A673 (cell line): ENCODE measurements at regions not wholly inside any gene's neighbourhood (a gene's known extent, or its start where the extent isn't known, plus 50 kb on each side); places are given as distances from the start of the nearest gene placed in this dataset.

Source experiments
- BruUV-seq: library from RNA; stranded (reverse); fragments of 400-500 nt; replicated peaks from 2 replicates; lab custom pipeline; 2021; lab: Mats Ljungman, UMichigan
- CTCF ChIA-PET: fragments of 300-600 bp; sonication (Branson Sonifier 250); formaldehyde crosslinking; loops from one replicate; lab custom pipeline; 2022; ENCODE audit warnings: antibody characterized with exemption; lab: Charles Lee
- POLR2A ChIA-PET: fragments of 300-600 bp; sonication (Branson Sonifier 250); formaldehyde crosslinking; loops from one replicate; lab custom pipeline; 2022; ENCODE audit warnings: antibody characterized with exemption; ENCODE audit not compliant: low non-redundant PET; lab: Charles Lee
- DNase-seq: peaks from one replicate; pipeline ENCODE4 v3.0.0-alpha.2; 2015; ENCODE audit warnings: low spot score
- H3K27ac ChIP-seq: fragments of 200-600 bp; sonication (generic); 2 replicates; pipeline ENCODE4 v1.5.1; 2016; ENCODE audit warnings: mixed run types, low read depth, mild to moderate bottlenecking, mixed read lengths, antibody characterized with exemption, low read length; ENCODE audit not compliant: poor library complexity, severe bottlenecking
- H3K27me3 ChIP-seq: fragments of 200-600 bp; sonication (generic); replicated peaks from 2 replicates; pipeline ENCODE4 v1.6.1; 2017; ENCODE audit warnings: mixed run types, low read depth, mild to moderate bottlenecking, mixed read lengths, antibody characterized with exemption, low read length; ENCODE audit not compliant: insufficient read depth, poor library complexity
- H3K36me3 ChIP-seq: fragments of 200-600 bp; sonication (generic); 2 replicates; pipeline ENCODE4 v1.6.1; 2016; ENCODE audit warnings: mixed run types, mild to moderate bottlenecking, mixed read lengths, antibody characterized with exemption, low read length; ENCODE audit not compliant: insufficient read depth, poor library complexity, severe bottlenecking
- H3K4me1 ChIP-seq: fragments of 200-600 bp; sonication (generic); 2 replicates; pipeline ENCODE4 v1.6.1; 2017; ENCODE audit warnings: mixed run types, mild to moderate bottlenecking, mixed read lengths, antibody characterized with exemption, low read length; ENCODE audit not compliant: insufficient read depth, poor library complexity, severe bottlenecking
- H3K4me3 ChIP-seq: fragments of 200-600 bp; sonication (generic); 2 replicates; pipeline ENCODE4 v1.5.1; 2016; ENCODE audit warnings: low read depth, mixed run types, mild to moderate bottlenecking, mixed read lengths, low read length; ENCODE audit not compliant: poor library complexity, severe bottlenecking
- H3K9me3 ChIP-seq: fragments of 200-600 bp; sonication (generic); 2 replicates; pipeline ENCODE4 v1.6.1; 2016; ENCODE audit warnings: mixed run types, low read depth, mild to moderate bottlenecking, mixed read lengths, antibody characterized with exemption, low read length; ENCODE audit not compliant: poor library complexity, severe bottlenecking
- EZH2 ChIP-seq: fragments of 200-600 bp; sonication (generic); IDR thresholded peaks from 2 replicates; pipeline ENCODE4 v1.6.1; 2017; ENCODE audit warnings: borderline replicate concordance, low read depth, mild to moderate bottlenecking, mixed read lengths, antibody characterized with exemption, low read length; ENCODE audit not compliant: poor library complexity, severe bottlenecking
- intact Hi-C: fragments of 100-400 bp; cut with micrococcal nuclease; formaldehyde crosslinking; loops from one replicate; pipeline ENCODE4 v1.10.0; 2022; ENCODE audit not compliant: unreplicated experiment
- TF ChIP-seq, protein P1 (sequence below): fragments of 300-800, 200-600 bp; sonication (generic); conservative IDR thresholded peaks from 2 replicates; pipeline ENCODE4 v1.5.1; 2017; ENCODE audit warnings: low read depth, mild to moderate bottlenecking, antibody characterized with exemption, low read length, moderate library complexity, mixed read lengths

DNA sequence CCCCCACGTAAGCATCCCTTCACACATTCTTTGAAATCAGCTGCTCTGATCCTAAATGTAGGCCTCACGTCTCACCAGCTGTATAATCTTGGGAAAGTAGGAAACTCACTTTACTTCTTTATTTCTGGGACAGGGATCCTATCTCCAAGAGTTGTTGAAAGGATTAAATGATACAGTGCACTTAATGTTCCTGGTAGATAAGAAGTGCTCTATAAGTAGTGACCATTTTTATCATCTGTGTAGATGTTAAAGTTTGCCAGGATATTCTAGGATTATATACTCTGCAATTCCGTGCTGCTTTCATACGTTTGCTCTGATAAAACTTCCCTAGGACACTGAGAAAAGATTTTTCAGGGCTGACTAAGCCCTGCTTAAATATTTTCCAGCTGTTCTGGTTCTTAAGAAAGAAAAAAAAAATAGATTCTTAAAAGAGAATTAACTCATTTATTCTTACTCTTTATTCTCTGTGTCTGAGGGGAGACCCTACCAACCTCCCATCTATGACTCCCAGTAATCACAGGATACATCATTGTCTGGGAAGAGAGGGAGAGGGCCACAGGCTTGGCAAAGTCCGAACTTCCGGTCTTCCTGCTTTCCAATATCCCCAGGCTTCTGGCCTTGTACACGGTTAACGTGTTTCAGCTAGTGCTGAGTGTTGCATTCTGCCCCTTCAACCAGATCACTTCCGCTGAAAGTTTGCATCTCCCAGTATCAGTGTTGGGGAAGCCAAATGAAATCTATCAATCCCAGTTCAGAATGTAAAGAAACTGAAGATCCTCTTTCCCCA lies 269.2 kb downstream of the TRIML1 start:
- Histone ChIP-seq H3K4me1 (no peaks in the 10 kb centered on the region), H3K36me3 (no peaks in the 10 kb centered on the region), H3K27me3 (no peaks in the 10 kb centered on the region), H3K27ac (no peak overlapping the region), H3K4me3 (no peak overlapping the region), H3K9me3 (no peaks in the 10 kb centered on the region)
- no TSS peak for BruUV-seq
- TF ChIP-seq, protein P1, sequence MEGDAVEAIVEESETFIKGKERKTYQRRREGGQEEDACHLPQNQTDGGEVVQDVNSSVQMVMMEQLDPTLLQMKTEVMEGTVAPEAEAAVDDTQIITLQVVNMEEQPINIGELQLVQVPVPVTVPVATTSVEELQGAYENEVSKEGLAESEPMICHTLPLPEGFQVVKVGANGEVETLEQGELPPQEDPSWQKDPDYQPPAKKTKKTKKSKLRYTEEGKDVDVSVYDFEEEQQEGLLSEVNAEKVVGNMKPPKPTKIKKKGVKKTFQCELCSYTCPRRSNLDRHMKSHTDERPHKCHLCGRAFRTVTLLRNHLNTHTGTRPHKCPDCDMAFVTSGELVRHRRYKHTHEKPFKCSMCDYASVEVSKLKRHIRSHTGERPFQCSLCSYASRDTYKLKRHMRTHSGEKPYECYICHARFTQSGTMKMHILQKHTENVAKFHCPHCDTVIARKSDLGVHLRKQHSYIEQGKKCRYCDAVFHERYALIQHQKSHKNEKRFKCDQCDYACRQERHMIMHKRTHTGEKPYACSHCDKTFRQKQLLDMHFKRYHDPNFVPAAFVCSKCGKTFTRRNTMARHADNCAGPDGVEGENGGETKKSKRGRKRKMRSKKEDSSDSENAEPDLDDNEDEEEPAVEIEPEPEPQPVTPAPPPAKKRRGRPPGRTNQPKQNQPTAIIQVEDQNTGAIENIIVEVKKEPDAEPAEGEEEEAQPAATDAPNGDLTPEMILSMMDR: no peak
- TF ChIP-seq EZH2: no peak
- intact Hi-C loops: no loop called here
- DNase-seq: no peak
- ChIA-PET CTCF (no interaction called here), POLR2A (no interaction called here)

DNA sequence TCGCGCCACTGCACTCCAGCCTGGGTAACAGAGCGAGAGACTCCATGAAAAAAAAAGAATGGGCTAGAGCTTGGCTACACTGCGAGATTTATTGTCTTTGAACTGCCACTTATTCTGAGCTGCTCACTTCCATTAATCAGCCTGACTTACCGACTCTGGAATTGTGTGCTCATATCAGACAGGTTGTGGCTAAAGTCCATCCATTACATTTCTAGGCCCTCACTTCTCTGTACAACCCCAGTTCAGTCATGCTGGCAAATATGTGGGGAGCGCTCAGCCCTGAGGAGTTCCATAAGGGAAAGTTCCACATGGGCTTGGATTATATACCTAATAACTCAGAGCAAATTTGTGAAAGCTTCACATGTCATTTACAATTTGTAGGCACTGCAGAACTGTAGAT lies 270.6 kb downstream of the TRIML1 start:
- Histone ChIP-seq H3K4me1 (no peaks in the 10 kb centered on the region), H3K9me3 (no peaks in the 10 kb centered on the region), H3K4me3 (no peak overlapping the region), H3K27me3 (no peaks in the 10 kb centered on the region), H3K36me3 (no peaks in the 10 kb centered on the region), H3K27ac (no peak overlapping the region)
- no peak for TF ChIP-seq EZH2
- TF ChIP-seq, protein P1: no peak
- POLR2A ChIA-PET: no interaction called here
- DNase-seq: no peak
- BruUV-seq: no TSS peak
- intact Hi-C loops: no loop called here
- CTCF ChIA-PET: no interaction called here

DNA sequence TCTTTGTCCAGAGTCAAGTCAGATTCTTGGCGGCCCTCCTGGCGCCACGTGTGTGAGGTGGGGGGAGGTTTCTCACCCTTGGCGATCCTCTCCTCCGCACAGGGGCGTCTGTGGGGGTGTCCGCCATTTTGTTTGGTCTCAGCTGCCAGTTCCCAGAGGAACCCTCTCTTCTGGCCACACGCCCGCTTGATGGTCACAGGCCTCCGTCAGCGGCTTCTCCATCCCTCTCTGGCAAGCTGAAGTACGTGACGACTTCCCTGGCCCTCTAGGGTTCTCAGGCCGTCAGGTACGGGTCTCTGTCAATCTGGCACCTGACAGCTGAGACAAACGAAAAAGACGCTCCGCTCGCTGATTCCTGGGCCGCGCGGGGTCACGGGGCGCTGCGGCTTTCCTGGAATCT lies 272.6 kb downstream of the TRIML1 start:
- H3K27me3 ChIP-seq: no peaks in the 10 kb centered on the region

More for the DNA sequence above, 272.6 kb downstream of the TRIML1 start:
- DNase-seq: no peak
- POLR2A ChIA-PET: no interaction called here
- no peak for TF ChIP-seq EZH2
- TF ChIP-seq, protein P1: no peak
- Histone ChIP-seq H3K36me3 (no peaks in the 10 kb centered on the region), H3K4me1 (no peaks in the 10 kb centered on the region), H3K4me3 (no peak overlapping the region), H3K27ac (no peak overlapping the region), H3K9me3 (no peaks in the 10 kb centered on the region)
- intact Hi-C loops: no loop called here
- CTCF ChIA-PET: no interaction called here
- no TSS peak for BruUV-seq
